ENCODE measurements at regions not wholly inside any gene's neighbourhood (a gene's known extent, or its start where the extent isn't known, plus 50 kb on each side); places are given as distances from the start of the nearest gene placed in this dataset.

DNA sequence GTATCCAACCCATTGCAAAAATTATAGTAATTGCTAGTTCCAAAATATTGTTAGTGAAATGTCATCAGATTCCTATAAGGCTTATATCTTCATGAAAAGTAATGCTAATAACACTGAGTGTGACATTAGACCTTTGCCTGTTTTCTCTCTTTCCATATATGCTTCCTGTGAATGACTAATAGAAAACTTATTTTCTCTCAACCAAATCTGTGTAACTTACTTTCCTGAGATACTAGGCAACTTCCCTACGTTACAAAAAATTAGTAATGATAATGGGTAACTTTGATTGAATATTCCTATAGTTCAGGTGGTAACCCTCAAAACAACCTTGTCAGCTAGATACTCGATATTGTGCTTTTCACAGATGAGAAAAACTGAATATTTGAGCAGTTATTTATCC is 124.2 kb upstream of the HNRNPU start:
- Histone ChIP-seq H3K4me3 (ENCODE audit: control insufficient read depth in 1 of 7, extremely low read depth in 1 of 7, insufficient read depth in 4 of 7, low read depth in 2 of 7, low read length in 6 of 7) (no peak overlapping the region), H3K36me3 (ENCODE audit: control insufficient read depth in 4 of 4, insufficient read depth in 4 of 4, low read length in 3 of 4) (peaks cover 0 to 3% (median 0%) of the 10 kb centered on the region in 4 experiments), H3K27me3 (replicated peaks in 2 of 5; ENCODE audit: control insufficient read depth in 4 of 5, insufficient read depth in 5 of 5, low read length in 4 of 5) (no peaks in the 10 kb centered on the region), H3K9me3 (ENCODE audit: control extremely low read depth in 1 of 5, control insufficient read depth in 4 of 5, insufficient read depth in 2 of 5, low read depth in 1 of 5, low read length in 4 of 5) (peaks cover 0 to 4% (median 0%) of the 10 kb centered on the region in 5 experiments), H3K4me1 (ENCODE audit: control extremely low read depth in 1 of 4, control insufficient read depth in 4 of 4, insufficient read depth in 4 of 4, low read length in 3 of 4) (no peaks in the 10 kb centered on the region), H3K27ac (ENCODE audit: insufficient read depth in 1 of 2, low read depth in 1 of 2, low read length in 2 of 2, poor library complexity in 1 of 2, severe bottlenecking in 2 of 2) (no peak overlapping the region)
- WGBS (ENCODE audit: insufficient coverage): no CpG with 5 or more reads among the region's 2 CpGs
- CTCF ChIA-PET: no interaction called here
- no peak for DNase-seq
- POLR2A ChIA-PET: no interaction called here

DNA sequence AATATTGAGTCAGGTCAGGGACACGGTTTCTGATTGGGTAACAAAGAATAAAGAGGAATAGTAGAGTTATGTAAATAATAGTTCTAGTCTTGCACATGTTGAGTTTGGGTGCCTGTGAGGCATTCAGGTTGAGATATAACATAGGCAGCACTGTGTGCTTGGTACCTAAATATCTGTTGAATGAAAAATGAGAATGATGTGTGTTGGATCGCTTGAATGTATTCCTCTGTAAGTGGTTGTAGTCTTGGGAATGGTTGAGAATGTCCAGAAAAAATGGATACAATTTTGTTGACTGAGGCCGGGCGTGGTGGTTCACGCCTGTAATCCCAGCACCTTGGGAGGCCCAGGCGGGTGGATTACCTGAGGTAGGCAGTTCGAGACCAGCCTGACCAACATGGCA is 116.3 kb upstream of the HNRNPU start:
- no peak for DNase-seq
- 93% methylated on average over 6 of the region's 7 CpGs for WGBS (ENCODE audit: insufficient coverage)
- H3K27me3 ChIP-seq (replicated peaks in 2 of 5; ENCODE audit: control insufficient read depth in 4 of 5, insufficient read depth in 5 of 5, low read length in 4 of 5): no peaks in the 10 kb centered on the region
- ChIA-PET CTCF (no interaction called here), POLR2A (no interaction called here)
- H3K9me3 ChIP-seq (ENCODE audit: control extremely low read depth in 1 of 5, control insufficient read depth in 4 of 5, insufficient read depth in 2 of 5, low read depth in 1 of 5, low read length in 4 of 5): no peaks in the 10 kb centered on the region
- H3K4me3 ChIP-seq (ENCODE audit: control insufficient read depth in 1 of 7, extremely low read depth in 1 of 7, insufficient read depth in 4 of 7, low read depth in 2 of 7, low read length in 6 of 7): no peak overlapping the region
- no peaks in the 10 kb centered on the region for H3K4me1 ChIP-seq (ENCODE audit: control extremely low read depth in 1 of 4, control insufficient read depth in 4 of 4, insufficient read depth in 4 of 4, low read length in 3 of 4)
- H3K27ac ChIP-seq (ENCODE audit: insufficient read depth in 1 of 2, low read depth in 1 of 2, low read length in 2 of 2, poor library complexity in 1 of 2, severe bottlenecking in 2 of 2): no peak overlapping the region
- H3K36me3 ChIP-seq (ENCODE audit: control insufficient read depth in 4 of 4, insufficient read depth in 4 of 4, low read length in 3 of 4): peaks cover 0 to 4% (median 2%) of the 10 kb centered on the region in 4 experiments

DNA sequence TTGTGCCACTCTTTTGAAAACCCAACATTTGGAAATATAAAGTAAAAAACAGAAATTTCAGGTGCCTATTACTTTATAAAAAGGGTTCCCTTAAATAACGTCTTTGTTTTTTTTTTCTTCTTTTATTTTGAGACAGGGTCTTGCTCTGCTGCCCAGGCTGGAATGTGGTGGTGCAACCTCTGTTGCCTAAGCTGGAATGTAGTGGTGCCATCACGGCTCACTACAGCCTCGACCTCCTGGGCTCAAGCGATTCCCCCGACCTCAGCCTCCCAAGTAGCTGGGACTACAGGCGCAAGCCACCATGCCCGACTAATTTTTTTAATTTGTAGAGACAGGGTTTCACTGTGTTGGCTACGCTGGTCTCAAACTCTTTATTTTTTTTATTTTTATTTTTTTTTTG is 110.2 kb upstream of the HNRNPU start:
- Histone ChIP-seq H3K9me3 (ENCODE audit: control extremely low read depth in 1 of 5, control insufficient read depth in 4 of 5, insufficient read depth in 2 of 5, low read depth in 1 of 5, low read length in 4 of 5) (no peaks in the 10 kb centered on the region), H3K27ac (ENCODE audit: insufficient read depth in 1 of 2, low read depth in 1 of 2, low read length in 2 of 2, poor library complexity in 1 of 2, severe bottlenecking in 2 of 2) (no peak overlapping the region), H3K4me3 (ENCODE audit: control insufficient read depth in 1 of 7, extremely low read depth in 1 of 7, insufficient read depth in 4 of 7, low read depth in 2 of 7, low read length in 6 of 7) (no peak overlapping the region), H3K4me1 (ENCODE audit: control extremely low read depth in 1 of 4, control insufficient read depth in 4 of 4, insufficient read depth in 4 of 4, low read length in 3 of 4) (peaks cover 0 to 16% (median 8%) of the 10 kb centered on the region in 4 experiments), H3K27me3 (replicated peaks in 2 of 5; ENCODE audit: control insufficient read depth in 4 of 5, insufficient read depth in 5 of 5, low read length in 4 of 5) (no peaks in the 10 kb centered on the region), H3K36me3 (ENCODE audit: control insufficient read depth in 4 of 4, insufficient read depth in 4 of 4, low read length in 3 of 4) (peaks cover 0 to 4% (median 2%) of the 10 kb centered on the region in 4 experiments)
- 100% methylated on average over 5 of the region's 8 CpGs for WGBS (ENCODE audit: insufficient coverage)
- ChIA-PET CTCF (interaction anchor here (0.9 to 1.5 kb wide), 2 partner anchors 68 to 119 kb away, joined by 3 to 4 read pairs; no protein-coding TSS in a partner anchor), POLR2A (no interaction called here)
- DNase-seq: no peak

DNA sequence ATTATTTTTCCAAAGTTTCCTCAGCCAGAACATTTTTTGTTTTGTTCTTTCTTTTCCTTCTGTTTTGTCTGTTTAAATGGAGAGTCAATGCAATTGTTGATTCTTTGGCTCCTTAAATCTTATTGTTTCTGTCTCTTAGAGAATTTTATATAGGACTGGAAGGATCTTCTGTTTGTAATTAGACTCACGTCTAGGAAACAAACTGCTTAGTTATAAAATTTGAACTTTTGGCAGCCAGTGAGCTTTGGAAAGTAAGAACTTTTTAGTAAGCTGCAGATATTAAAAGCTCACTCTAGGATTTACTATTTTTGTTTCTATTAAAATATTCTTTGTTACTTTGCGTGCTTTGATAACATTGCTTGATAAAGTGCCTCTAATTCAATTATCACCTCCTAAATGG is 109.8 kb upstream of the HNRNPU start:
- CTCF ChIA-PET: interaction anchor here (1.5 kb wide), 1 partner anchor 118 kb away, joined by 4 read pairs; no protein-coding TSS in a partner anchor
- 100% methylated on average over 1 of the region's 2 CpGs for WGBS (ENCODE audit: insufficient coverage)
- Histone ChIP-seq H3K27ac (ENCODE audit: insufficient read depth in 1 of 2, low read depth in 1 of 2, low read length in 2 of 2, poor library complexity in 1 of 2, severe bottlenecking in 2 of 2) (no peak overlapping the region), H3K4me3 (ENCODE audit: control insufficient read depth in 1 of 7, extremely low read depth in 1 of 7, insufficient read depth in 4 of 7, low read depth in 2 of 7, low read length in 6 of 7) (no peak overlapping the region), H3K27me3 (replicated peaks in 2 of 5; ENCODE audit: control insufficient read depth in 4 of 5, insufficient read depth in 5 of 5, low read length in 4 of 5) (no peaks in the 10 kb centered on the region), H3K36me3 (ENCODE audit: control insufficient read depth in 4 of 4, insufficient read depth in 4 of 4, low read length in 3 of 4) (peaks cover 0 to 4% (median 2%) of the 10 kb centered on the region in 4 experiments), H3K9me3 (ENCODE audit: control extremely low read depth in 1 of 5, control insufficient read depth in 4 of 5, insufficient read depth in 2 of 5, low read depth in 1 of 5, low read length in 4 of 5) (no peaks in the 10 kb centered on the region), H3K4me1 (ENCODE audit: control extremely low read depth in 1 of 4, control insufficient read depth in 4 of 4, insufficient read depth in 4 of 4, low read length in 3 of 4) (peaks cover 2 to 19% (median 11%) of the 10 kb centered on the region in 4 experiments)
- no peak for DNase-seq
- POLR2A ChIA-PET: no interaction called here

DNA sequence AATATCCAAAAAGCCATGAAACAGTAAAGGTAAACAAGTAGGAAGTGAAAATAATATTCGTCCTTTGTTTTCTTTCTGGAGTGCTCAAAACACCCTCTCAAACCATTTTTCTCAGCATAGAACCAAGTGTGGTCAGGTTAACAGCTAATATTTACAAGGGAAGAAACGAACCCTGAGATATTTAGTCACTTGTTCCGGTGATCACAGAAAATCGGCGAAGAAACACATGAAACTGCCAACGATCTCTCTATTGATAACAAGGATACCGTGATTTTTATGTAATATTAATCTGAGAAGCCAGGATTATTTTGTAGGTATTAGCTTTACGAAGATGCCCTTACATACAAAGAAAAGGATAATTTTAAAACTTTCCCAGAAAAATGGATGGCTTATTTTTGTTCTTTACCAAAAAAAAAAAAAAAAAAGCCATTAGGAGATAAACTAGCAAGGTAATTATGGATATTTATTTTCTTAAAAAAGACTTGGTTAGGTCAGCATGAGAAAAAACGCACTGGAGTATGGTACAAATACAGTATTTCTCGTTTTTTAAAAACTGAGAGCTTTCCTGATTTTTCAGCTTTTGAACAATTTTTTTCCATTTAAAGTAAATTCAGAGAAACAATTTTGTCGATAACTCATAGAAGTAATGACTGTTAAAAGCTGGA is 107.3 kb upstream of the HNRNPU start:
- peak in 1 of 3 donors; percentile 20 for DNase-seq
- Histone ChIP-seq H3K36me3 (ENCODE audit: control insufficient read depth in 4 of 4, insufficient read depth in 4 of 4, low read length in 3 of 4) (peaks cover 0 to 2% (median under 1%) of the 10 kb centered on the region in 4 experiments), H3K4me1 (ENCODE audit: control extremely low read depth in 1 of 4, control insufficient read depth in 4 of 4, insufficient read depth in 4 of 4, low read length in 3 of 4) (peaks cover 6 to 30% (median 18%) of the 10 kb centered on the region in 4 experiments), H3K9me3 (ENCODE audit: control extremely low read depth in 1 of 5, control insufficient read depth in 4 of 5, insufficient read depth in 2 of 5, low read depth in 1 of 5, low read length in 4 of 5) (no peaks in the 10 kb centered on the region), H3K27me3 (replicated peaks in 2 of 5; ENCODE audit: control insufficient read depth in 4 of 5, insufficient read depth in 5 of 5, low read length in 4 of 5) (no peaks in the 10 kb centered on the region), H3K27ac (ENCODE audit: insufficient read depth in 1 of 2, low read depth in 1 of 2, low read length in 2 of 2, poor library complexity in 1 of 2, severe bottlenecking in 2 of 2) (peak overlapping the region; percentile 100), H3K4me3 (ENCODE audit: control insufficient read depth in 1 of 7, extremely low read depth in 1 of 7, insufficient read depth in 4 of 7, low read depth in 2 of 7, low read length in 6 of 7) (peak overlapping the region in 6 of 7 experiments; percentile 77 to 92 (median 80))
- CTCF ChIA-PET: interaction anchor here (0.9 to 2.2 kb wide), 3 partner anchors 109 to 170 kb away, joined by 3 to 6 read pairs (median 6); no protein-coding TSS in a partner anchor
- WGBS (ENCODE audit: insufficient coverage): 0% methylated on average over 1 of the region's 11 CpGs
- POLR2A ChIA-PET: interaction anchor here (0.8 to 3.1 kb wide), 3 partner anchors 36 to 136 kb away, joined by 3 to 28 read pairs (median 5); partner anchors contain the start of gene COX20

DNA sequence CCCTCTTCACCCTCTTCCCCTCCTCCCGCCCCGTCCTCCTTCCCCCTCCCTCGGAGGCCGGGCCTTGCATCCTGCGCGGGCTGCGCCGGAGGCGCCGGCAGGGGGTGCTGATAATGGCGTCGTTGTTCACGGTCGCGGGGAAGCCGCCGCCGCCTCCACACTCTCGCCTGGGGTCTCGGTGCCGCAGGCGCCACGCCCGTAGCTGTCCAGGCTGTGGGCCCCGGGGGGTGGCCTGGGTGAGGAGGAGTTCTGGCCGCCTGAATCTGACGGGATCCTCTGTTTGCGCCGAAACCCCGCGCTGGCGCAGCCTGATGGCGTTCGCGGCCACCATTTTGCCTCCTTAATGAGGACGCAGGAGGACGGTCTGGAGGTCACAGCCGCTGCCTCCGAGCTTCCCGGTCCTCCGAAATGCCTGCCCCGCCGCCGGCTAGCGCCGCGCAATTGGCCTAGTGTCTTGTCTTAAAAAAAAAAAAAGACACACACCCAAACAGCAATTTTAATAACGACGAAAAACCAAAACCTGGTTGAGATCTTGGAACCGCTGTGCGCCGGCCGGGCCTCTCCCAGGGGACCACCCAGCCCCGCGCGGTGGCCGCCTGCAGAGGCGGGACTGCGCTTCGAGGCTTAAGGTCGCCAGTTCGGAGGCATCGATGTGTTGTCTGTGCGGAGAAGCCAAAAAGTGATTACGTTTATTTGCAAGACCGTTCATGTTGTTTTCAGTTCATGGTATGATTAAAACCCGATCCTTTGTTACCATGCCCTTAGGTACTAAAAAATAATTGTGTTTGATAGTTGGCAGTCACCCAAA is 106.6 kb upstream of the HNRNPU start:
- Histone ChIP-seq H3K9me3 (ENCODE audit: control extremely low read depth in 1 of 5, control insufficient read depth in 4 of 5, insufficient read depth in 2 of 5, low read depth in 1 of 5, low read length in 4 of 5) (no peaks in the 10 kb centered on the region), H3K4me1 (ENCODE audit: control extremely low read depth in 1 of 4, control insufficient read depth in 4 of 4, insufficient read depth in 4 of 4, low read length in 3 of 4) (peaks cover 6 to 30% (median 18%) of the 10 kb centered on the region in 4 experiments), H3K4me3 (ENCODE audit: control insufficient read depth in 1 of 7, extremely low read depth in 1 of 7, insufficient read depth in 4 of 7, low read depth in 2 of 7, low read length in 6 of 7) (peak overlapping the region; percentile 49 to 92 (median 80)), H3K27ac (ENCODE audit: insufficient read depth in 1 of 2, low read depth in 1 of 2, low read length in 2 of 2, poor library complexity in 1 of 2, severe bottlenecking in 2 of 2) (peak overlapping the region; percentile 100), H3K36me3 (ENCODE audit: control insufficient read depth in 4 of 4, insufficient read depth in 4 of 4, low read length in 3 of 4) (no peaks in the 10 kb centered on the region), H3K27me3 (replicated peaks in 2 of 5; ENCODE audit: control insufficient read depth in 4 of 5, insufficient read depth in 5 of 5, low read length in 4 of 5) (no peaks in the 10 kb centered on the region)
- ChIA-PET POLR2A (interaction anchor here (0.7 to 3.1 kb wide), 7 partner anchors 37 to 136 kb away, joined by 3 to 28 read pairs (median 4); partner anchors contain the start of genes COX20 and HNRNPU), CTCF (interaction anchor here (0.7 to 2.2 kb wide), 4 partner anchors 18 to 169 kb away, joined by 3 to 6 read pairs (median 4); partner anchors contain the start of gene COX20)
- DNase-seq: peak; percentile 96 to 98 (median 97)
- 0% methylated on average over 37 of the region's 67 CpGs for WGBS (ENCODE audit: insufficient coverage)

Data from common myeloid progenitor, CD34-positive (primary cell).